Spleen (tissue), 7 donors: ENCODE measurements at regions not wholly inside any gene's neighbourhood (a gene's known extent, or its start where the extent isn't known, plus 50 kb on each side); places are given as distances from the start of the nearest gene placed in this dataset.

ENCODE experiments used
- CTCF ChIP-seq, 11 experiments: fragments of 200-600 bp in 7 of 11; fragments of 450-650 bp in 4 of 11; sonication (generic) in 4 of 11; IDR thresholded peaks in 8 of 11; conservative IDR thresholded peaks in 3 of 11; 1 replicate in 7 of 11; 2 replicates in 4 of 11; pipeline versions ENCODE4 v1.4.0 to v1.8.0; 2016 to 2021; ENCODE audit warnings: antibody characterized with exemption in 11 of 11, inconsistent platforms in 4 of 11, mild to moderate bottlenecking in 1 of 11
- POLR2A ChIP-seq, 3 donors: fragments of 450-650 bp; IDR thresholded peaks; one replicate each; pipeline ENCODE4 v1.5.1; 2017; ENCODE audit warnings: antibody characterized with exemption in 3 of 3, mild to moderate bottlenecking in 1 of 3
- donor health status: DM: no; HTN: no; CAD: no; lungs with moderate emphysema.
- donor health status: DM: no; HTN: no; CAD: no.
- donor health status: DM: no; HTN: no; CAD: no.

- TF ChIP-seq CTCF (IDR thresholded peaks at IDR 0.05 in 8 of 11, conservative IDR thresholded peaks at IDR 0.05 in 3 of 11) (no peak), POLR2A (IDR thresholded peaks at IDR 0.05) (no peak)
These were observed 495.3 kb downstream of the BMP2 start for GRCh38 chr20:7262803-7263202.
